ENCODE measurements at regions not wholly inside any gene's neighbourhood (a gene's known extent, or its start where the extent isn't known, plus 50 kb on each side); places are given as distances from the start of the nearest gene placed in this dataset.

GRCh38 chr3:190731596-190731995, 130.9 kb downstream of the GMNC start:
- intact Hi-C loops (cut with DNase I), result no loop called here
- ATAC-seq (no peak), DNase-seq (ENCODE audit: missing footprints) (no peak)

GRCh38 chr3:190728574-190729246, 133.8 kb downstream of the GMNC start:
- ATAC-seq, result no peak
- no peak for DNase-seq (ENCODE audit: missing footprints)
- intact Hi-C loops (cut with DNase I), result no loop called here

- intact Hi-C loops (cut with DNase I), result no loop called here
- DNase-seq (ENCODE audit: missing footprints), result no peak
- ATAC-seq, result no peak
These were observed 140.2 kb downstream of the GMNC start for GRCh38 chr3:190722181-190722905.

- no peak for ATAC-seq
- no peak for DNase-seq (ENCODE audit: missing footprints)
- intact Hi-C loops (cut with DNase I), result no loop called here
These were observed 141.2 kb downstream of the GMNC start for GRCh38 chr3:190721330-190721729.

- no peak for ATAC-seq
- intact Hi-C loops (cut with DNase I), result no loop called here
- no peak for DNase-seq (ENCODE audit: missing footprints)
These were observed 143.8 kb downstream of the GMNC start for GRCh38 chr3:190718671-190719070.

GRCh38 chr3:190718097-190718496, 144.4 kb downstream of the GMNC start:
- intact Hi-C loops (cut with DNase I), result no loop called here
- DNase-seq (ENCODE audit: missing footprints) (no peak), ATAC-seq (no peak)

- intact Hi-C loops (cut with DNase I), result no loop called here
- DNase-seq (ENCODE audit: missing footprints), result no peak
- no peak for ATAC-seq
These were observed 145.5 kb downstream of the GMNC start for GRCh38 chr3:190716961-190717360.

GRCh38 chr3:190716211-190716610, 146.3 kb downstream of the GMNC start:
- intact Hi-C loops (cut with DNase I), result no loop called here
- DNase-seq (ENCODE audit: missing footprints) (no peak), ATAC-seq (no peak)

GRCh38 chr3:190710723-190711122, 151.8 kb downstream of the GMNC start:
- intact Hi-C loops (cut with DNase I), result no loop called here
- ATAC-seq, result no peak
- DNase-seq (ENCODE audit: missing footprints), result no peak

- DNase-seq (ENCODE audit: missing footprints) (no peak), ATAC-seq (no peak)
- intact Hi-C loops (cut with DNase I), result no loop called here
These were observed 153.1 kb downstream of the GMNC start for GRCh38 chr3:190709351-190709773.

Measured in Right ventricle myocardium inferior (tissue), 1 donor.